Peyer's patch (tissue), 4 donors: ENCODE measurements at regions not wholly inside any gene's neighbourhood (a gene's known extent, or its start where the extent isn't known, plus 50 kb on each side); places are given as distances from the start of the nearest gene placed in this dataset.

Experiments
- DNase-seq, 3 donors: peaks; one replicate each; pipeline ENCODE4 v3.0.0-alpha.2; 2017 to 2019
- H3K27ac ChIP-seq, 4 donors: fragments of 200-600 bp; sonication (generic); one replicate each; pipeline ENCODE4 v1.5.1; 2016 to 2019
- H3K27me3 ChIP-seq, 2 donors: fragments of 200-600 bp; sonication (generic); one replicate each; pipeline ENCODE4 v1.5.1; 2019
- H3K36me3 ChIP-seq, 3 donors: fragments of 200-600 bp; sonication (generic); one replicate each; pipeline ENCODE4 v1.5.1; 2016 to 2019
- H3K4me1 ChIP-seq, 4 donors: fragments of 200-600 bp; sonication (generic); one replicate each; pipeline ENCODE4 v1.5.1; 2016 to 2019
- H3K4me3 ChIP-seq, 4 donors: fragments of 200-600 bp; sonication (generic); 1 replicate in 3 of 4; 2 replicates in 1 of 4; pipeline ENCODE4 v1.5.1; 2016 to 2019; ENCODE audit warnings: mild to moderate bottlenecking in 1 of 4
- H3K9me3 ChIP-seq, 4 donors: fragments of 200-600 bp; sonication (generic); one replicate each; pipeline ENCODE4 v1.5.1; 2016 to 2019; ENCODE audit warnings: mild to moderate bottlenecking in 1 of 4
- CTCF ChIP-seq, 6 experiments: fragments of 450-650 bp in 4 of 6; fragments of 200-600 bp in 2 of 6; sonication (generic) in 1 of 6; IDR thresholded peaks; one replicate each; pipeline ENCODE4 v1.5.1; 2017 to 2019; ENCODE audit warnings: antibody characterized with exemption in 6 of 6, mild to moderate bottlenecking in 3 of 6, moderate library complexity in 1 of 6
- POLR2A ChIP-seq, 2 donors: fragments of 450-650 bp; IDR thresholded peaks; one replicate each; pipeline ENCODE4 v1.5.1; 2017; ENCODE audit warnings: antibody characterized with exemption in 2 of 2, mild to moderate bottlenecking in 2 of 2, moderate library complexity in 2 of 2

- peak overlapping the region in 1 of 4 donors; percentile 64 for H3K27ac ChIP-seq
- H3K36me3 ChIP-seq: no peaks in the 10 kb centered on the region
- no peaks in the 10 kb centered on the region for H3K4me1 ChIP-seq
- no peaks in the 10 kb centered on the region for H3K9me3 ChIP-seq
- peak in 1 of 3 donors; percentile 15 for DNase-seq
- TF ChIP-seq CTCF (IDR thresholded peaks at IDR 0.05): no peak
- no peaks in the 10 kb centered on the region for H3K27me3 ChIP-seq
- no peak overlapping the region for H3K4me3 ChIP-seq
Observed at GRCh38 chr15:66906668-66907614, 158.5 kb upstream of the SMAD3 start.

DNA sequence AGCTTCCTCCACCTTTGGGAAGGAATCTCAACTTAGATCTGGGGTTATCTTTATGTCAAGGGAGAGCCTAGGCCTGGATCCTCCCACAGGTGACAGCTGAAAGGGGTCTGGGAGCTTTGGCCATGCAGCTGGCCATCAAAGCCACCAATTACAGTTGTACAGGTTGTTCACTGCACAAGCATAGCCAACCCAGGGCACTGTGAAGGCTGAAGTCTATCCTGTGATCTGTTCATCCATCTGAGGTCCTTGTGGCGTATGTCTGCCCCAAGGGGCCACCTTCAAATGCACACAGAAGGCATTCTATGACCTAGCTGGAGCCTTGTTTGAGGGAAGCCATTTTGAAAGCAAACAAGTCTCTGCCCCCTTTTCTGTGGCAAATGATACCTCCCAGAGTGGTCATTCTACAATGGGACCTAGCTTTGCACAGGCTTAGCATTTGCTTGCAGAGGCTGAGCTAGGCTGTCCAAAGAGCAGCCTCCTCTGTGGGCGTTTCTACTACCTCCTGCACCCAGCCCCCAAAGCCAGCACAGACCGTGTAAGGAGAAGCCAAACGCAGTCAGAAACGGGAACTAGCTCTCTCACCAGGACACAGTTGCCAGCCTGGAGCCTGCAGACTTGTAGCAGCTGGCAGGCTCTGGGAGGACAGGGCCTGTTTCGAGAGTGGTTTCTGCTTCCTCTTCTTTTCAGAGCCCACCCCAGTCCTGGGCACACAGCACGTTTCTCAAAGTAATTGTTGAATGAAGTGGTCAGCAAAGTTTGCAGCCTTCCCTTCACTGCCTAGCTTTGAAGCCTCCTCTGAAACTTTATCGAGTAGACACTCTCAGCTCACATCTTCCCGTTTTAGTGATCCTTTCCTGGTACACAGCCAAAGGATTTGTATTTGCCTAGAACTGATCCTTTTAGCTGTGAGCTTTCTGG lies 157.3 kb upstream of the SMAD3 start:
- H3K27ac ChIP-seq: peak overlapping the region in 1 of 4 donors; percentile 64
- H3K27me3 ChIP-seq: no peaks in the 10 kb centered on the region
- H3K4me1 ChIP-seq: no peaks in the 10 kb centered on the region
- no peaks in the 10 kb centered on the region for H3K36me3 ChIP-seq
- DNase-seq: peak in 2 of 3 donors; percentile 60 to 62
- no peak overlapping the region for H3K4me3 ChIP-seq
- TF ChIP-seq CTCF (IDR thresholded peaks at IDR 0.05) (no peak), POLR2A (IDR thresholded peaks at IDR 0.05) (no peak)
- H3K9me3 ChIP-seq: no peaks in the 10 kb centered on the region

- DNase-seq: no peak
- H3K9me3 ChIP-seq: no peaks in the 10 kb centered on the region
- no peaks in the 10 kb centered on the region for H3K4me1 ChIP-seq
- H3K27me3 ChIP-seq: no peaks in the 10 kb centered on the region
- H3K4me3 ChIP-seq: no peak overlapping the region
- no peak for TF ChIP-seq POLR2A (IDR thresholded peaks at IDR 0.05)
- no peak for TF ChIP-seq CTCF (IDR thresholded peaks at IDR 0.05)
- no peaks in the 10 kb centered on the region for H3K36me3 ChIP-seq
- peak overlapping the region in 1 of 4 donors; percentile 64 for H3K27ac ChIP-seq
Observed at GRCh38 chr15:66908744-66909095, 156.7 kb upstream of the SMAD3 start.

GRCh38 chr15:66909381-66909890 lies 156.0 kb upstream of the SMAD3 start:
- Histone ChIP-seq H3K27ac (peak overlapping the region in 1 of 4 donors; percentile 64), H3K27me3 (no peaks in the 10 kb centered on the region), H3K36me3 (no peaks in the 10 kb centered on the region), H3K9me3 (no peaks in the 10 kb centered on the region), H3K4me3 (no peak overlapping the region), H3K4me1 (no peaks in the 10 kb centered on the region)
- no peak for TF ChIP-seq CTCF (IDR thresholded peaks at IDR 0.05)
- TF ChIP-seq POLR2A (IDR thresholded peaks at IDR 0.05): no peak
- DNase-seq: no peak

DNA sequence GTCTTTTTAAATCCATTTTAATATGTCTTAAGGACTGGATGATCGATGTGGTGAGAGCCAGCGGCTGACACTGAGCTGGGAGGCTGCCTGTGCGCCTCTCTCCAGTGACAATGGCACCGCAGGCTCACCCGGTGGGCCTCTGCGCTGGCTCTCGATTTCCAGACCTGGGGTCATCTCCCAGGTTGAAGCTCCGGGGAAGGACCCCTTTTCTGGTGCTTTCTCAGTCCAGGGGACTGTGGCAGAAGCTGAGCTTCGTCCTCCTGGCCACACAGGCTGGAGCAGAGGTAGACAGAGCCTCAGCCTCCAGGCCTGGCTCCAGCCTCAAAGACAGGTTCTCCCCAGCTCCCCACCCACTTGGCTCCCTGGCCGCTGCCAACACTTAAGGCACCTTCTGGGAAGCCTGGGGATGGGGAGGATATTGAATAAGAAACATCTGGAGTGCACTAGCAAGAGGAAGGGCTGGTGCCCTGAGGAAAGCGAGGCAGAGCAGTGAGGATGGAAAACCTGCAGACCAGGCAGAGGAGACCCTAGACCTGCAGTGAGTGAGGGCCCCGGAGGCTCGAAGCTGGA lies 154.2 kb upstream of the SMAD3 start:
- Histone ChIP-seq H3K27ac (no peak overlapping the region), H3K27me3 (no peaks in the 10 kb centered on the region), H3K9me3 (no peaks in the 10 kb centered on the region), H3K4me1 (no peaks in the 10 kb centered on the region), H3K4me3 (no peak overlapping the region), H3K36me3 (no peaks in the 10 kb centered on the region)
- DNase-seq: no peak
- TF ChIP-seq CTCF (IDR thresholded peaks at IDR 0.05) (no peak), POLR2A (IDR thresholded peaks at IDR 0.05) (no peak)
